HG03457 (cell line): ENCODE measurements at regions not wholly inside any gene's neighbourhood (a gene's known extent, or its start where the extent isn't known, plus 50 kb on each side); places are given as distances from the start of the nearest gene placed in this dataset.

Experiments used
- ATAC-seq: cut with Tn5 transposase; IDR thresholded peaks from one replicate; pipeline ENCODE4 v1.9.1; 2021; ENCODE audit warnings: moderate number of reproducible peaks; ENCODE audit not compliant: unreplicated experiment

GRCh38 chr5:67291671-67292070 lies 95.1 kb upstream of the CD180 start:
- no peak for ATAC-seq

DNA sequence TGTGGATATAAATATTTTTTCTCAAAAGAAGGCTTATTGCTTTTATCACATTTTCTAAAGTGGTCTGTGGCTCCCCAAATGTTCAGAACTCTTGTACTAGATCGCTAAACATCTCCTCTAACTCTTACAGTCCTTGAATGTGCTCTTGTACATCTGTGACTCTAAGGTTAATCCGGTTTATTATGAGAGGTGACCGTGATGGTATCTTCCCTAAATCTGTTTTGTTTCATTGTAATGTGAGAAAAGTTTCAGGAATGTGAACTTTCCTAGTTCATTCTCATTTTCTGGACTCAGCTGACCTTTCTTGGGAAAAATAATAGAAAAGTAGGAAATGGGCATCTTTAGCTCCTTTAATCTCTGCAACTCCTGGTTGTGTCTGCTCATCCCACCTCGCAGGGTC lies 94.5 kb upstream of the CD180 start:
- ATAC-seq, result no peak

DNA sequence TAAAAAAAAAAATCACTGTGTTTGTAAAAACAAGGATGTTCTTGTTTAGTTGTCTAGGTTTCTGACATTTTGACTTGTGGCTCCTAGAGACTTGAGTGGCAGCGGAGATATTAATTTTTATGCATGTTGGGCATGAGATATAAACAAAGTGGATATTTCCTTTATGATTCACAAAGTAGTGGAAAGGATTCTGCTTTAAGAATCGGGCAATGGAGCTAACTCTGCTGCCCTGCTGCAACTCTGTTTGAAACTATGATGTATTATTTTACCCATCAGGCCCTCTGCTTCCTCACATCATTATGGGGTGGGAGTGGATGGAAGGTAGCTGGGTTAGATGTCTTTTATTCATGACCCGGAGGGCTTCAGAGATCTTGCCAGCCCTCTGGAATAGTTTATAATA lies 94.1 kb upstream of the CD180 start:
- ATAC-seq, result no peak

GRCh38 chr5:67289763-67290521 lies 93.3 kb upstream of the CD180 start:
- ATAC-seq, result no peak

- no peak for ATAC-seq
Measured at GRCh38 chr5:67287510-67288268, 91.1 kb upstream of the CD180 start.

DNA sequence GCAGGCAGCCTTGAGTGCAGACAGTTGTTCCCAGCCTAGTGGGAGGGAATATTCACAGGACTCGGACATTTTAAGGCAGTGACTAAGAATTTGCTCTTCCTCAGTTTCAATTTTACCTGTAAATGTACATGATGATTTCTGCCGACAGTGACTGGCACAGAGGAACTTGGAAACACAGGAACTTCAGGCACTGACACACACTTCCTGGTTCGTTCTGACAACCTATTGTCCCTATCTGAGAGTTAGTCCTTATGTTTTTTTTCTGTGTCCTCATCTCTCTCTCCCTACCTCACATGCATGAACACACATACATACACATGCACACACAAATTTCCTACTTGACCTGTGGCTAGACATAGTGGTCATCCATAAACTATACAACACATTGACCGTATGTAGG lies 89.4 kb upstream of the CD180 start:
- ATAC-seq, result no peak

DNA sequence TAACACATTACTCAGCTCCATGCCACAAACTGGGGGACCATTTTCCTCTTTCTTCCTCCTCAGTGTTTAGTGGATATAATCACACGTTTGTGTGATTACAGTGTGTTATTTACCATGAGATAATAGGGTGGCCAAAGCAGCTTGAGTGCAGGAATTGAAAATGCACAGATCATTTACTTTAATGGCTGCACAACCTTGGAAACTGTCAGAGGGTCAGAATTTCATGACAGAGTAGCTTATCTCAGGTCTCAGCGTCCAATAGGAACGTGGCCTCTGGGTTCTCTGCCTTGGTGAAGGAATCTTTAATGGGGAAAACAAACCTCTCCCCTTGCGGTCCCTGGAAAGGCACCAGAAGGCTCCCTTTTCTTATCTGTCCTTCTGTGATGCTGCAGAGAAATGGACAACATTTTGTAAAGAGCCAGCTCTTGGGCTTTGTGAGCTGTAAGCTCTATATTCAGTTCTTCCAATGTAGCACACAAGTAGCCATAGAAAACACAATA lies 87.4 kb upstream of the CD180 start:
- no peak for ATAC-seq

GRCh38 chr5:67283275-67283987 lies 86.8 kb upstream of the CD180 start:
- no peak for ATAC-seq

GRCh38 chr5:67281874-67282273 lies 85.3 kb upstream of the CD180 start:
- no peak for ATAC-seq

- no peak for ATAC-seq
Measured at GRCh38 chr5:67273689-67274356, 77.2 kb upstream of the CD180 start.

GRCh38 chr5:67272453-67273130 lies 76.0 kb upstream of the CD180 start:
- ATAC-seq, result no peak

- no peak for ATAC-seq
Measured at GRCh38 chr5:67268231-67269021, 71.8 kb upstream of the CD180 start.

DNA sequence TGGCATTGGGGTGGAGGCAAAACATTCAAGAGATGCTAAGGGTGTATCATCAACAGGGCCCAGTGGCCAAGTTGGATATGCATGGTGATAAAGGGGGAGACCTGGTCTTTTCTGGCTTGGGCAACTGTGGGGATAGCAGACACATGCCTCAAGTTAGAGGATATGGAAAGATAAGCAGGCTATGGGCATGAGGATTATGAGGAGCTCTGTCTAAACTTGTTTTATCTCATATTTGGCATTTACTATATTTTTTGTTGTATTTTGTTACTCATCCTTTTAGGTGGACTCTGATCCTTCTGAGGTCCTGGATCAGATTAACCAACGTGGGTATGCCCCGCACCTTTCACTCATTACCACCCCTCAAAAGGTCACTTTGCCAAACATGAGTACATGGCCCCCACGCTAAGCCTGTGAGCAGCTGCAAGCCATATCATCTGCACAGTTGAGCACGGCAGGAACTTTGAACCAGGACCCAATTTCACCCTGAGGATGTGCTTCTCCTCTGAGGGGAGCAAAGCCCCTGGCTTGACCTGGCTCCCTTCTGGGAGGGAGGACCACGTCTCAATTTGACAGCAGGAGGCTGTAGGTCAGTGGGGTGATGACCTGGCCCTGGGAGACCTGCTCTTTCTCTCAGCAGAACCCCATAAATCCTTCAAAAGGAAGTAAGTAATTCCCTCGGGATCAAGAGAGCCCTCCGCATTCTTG lies 71.1 kb upstream of the CD180 start:
- ATAC-seq, result no peak

GRCh38 chr5:67266654-67267350 lies 70.2 kb upstream of the CD180 start:
- ATAC-seq, result no peak

GRCh38 chr5:67265951-67266350 lies 69.4 kb upstream of the CD180 start:
- ATAC-seq, result no peak

DNA sequence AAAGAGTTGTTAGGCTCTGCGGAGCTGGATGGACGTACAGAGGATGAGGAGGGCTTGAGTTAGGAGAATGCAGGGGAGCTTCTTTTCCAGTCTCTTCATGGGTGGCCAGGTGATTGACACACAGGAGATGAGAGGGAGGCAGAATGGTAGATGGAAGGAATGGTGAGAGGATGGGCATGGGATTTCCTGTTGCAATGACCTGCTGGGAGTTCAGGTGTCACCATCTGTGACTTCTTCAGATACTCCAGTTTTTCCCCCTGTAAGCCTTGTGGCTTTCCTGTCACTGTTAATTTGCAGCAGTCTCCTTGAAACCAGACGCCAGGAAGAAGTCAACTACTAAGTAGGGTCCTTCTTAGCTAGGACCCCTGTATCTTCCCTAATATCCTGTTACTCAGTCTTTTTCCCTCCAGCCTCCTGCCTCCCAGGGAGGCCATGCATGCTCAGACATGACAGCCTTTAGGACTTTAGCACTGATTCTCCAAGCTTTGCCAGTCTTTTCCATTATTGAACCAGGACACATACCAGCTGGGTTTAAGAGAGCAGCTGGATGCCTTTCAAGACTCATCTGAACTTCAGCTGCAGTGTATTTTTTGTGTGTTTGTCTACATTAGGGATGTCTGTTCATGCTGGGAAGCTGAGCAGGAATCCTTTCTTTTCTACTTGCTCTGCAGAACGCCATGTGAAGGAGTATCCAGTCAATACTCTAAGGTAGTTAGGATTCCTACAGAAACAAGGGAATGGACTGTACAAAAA lies 67.2 kb upstream of the CD180 start:
- ATAC-seq, result no peak

DNA sequence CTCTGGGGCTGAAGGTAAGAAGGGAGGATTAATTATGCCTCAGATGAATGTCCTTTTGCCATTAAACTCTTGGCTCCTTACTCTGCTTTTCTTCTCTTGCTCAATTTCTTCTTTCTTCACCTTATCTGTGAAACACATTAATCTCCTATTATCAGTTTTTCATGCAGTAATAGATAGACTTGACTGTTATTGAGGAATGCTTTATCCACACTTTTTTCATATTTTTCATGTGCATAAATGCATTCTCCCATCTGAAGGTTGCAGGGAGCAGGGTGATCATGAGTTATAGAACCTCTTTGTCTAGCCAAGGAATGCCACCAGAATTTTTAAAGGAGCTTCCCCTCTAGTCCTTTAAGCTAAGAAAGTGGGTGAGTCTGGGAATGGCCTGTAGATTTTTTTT lies 66.4 kb upstream of the CD180 start:
- no peak for ATAC-seq

DNA sequence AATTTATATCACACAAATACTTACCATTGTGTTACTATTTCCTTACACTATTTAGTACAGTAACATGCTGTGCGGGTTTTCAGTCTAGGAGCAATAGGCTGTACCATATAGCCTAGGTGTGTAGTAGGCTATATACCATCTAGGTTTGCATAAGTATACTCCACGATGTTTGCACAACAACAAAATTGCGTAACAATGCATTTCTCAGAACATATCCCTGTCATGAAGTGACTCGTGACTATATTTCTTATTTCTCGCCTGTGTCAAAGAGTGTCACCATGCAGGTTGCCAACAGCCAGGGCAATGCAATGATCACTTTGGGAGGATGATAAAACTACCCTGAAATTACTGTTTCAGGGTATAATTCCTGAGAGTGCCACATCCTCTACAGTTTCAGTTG lies 65.6 kb upstream of the CD180 start:
- no peak for ATAC-seq
